Keratinocyte (primary cell): ENCODE measurements at regions not wholly inside any gene's neighbourhood (a gene's known extent, or its start where the extent isn't known, plus 50 kb on each side); places are given as distances from the start of the nearest gene placed in this dataset.

ENCODE experiments used
- DNase-seq: peaks from one replicate; pipeline ENCODE4 v3.0.0-alpha.2; 2011; ENCODE audit warnings: low read depth, missing footprints, low spot score
- FAIRE-seq: peaks from 2 replicates; lab custom pipeline; 2011; peaks lifted over from hg19 to GRCh38; lab: Jason Lieb, UNC
- H2AFZ ChIP-seq: 2 replicates; pipeline ENCODE4 v1.6.0; 2012; ENCODE audit warnings: low read length, control low read depth, inconsistent platforms; ENCODE audit not compliant: control insufficient read depth
- H3K27ac ChIP-seq: 2 replicates; pipeline ENCODE4 v1.5.1; 2011; ENCODE audit warnings: low read length; ENCODE audit not compliant: control insufficient read depth, insufficient read depth
- H3K27me3 ChIP-seq: 3 replicates; pipeline ENCODE4 v1.6.0; 2011; ENCODE audit warnings: low read length; ENCODE audit not compliant: control insufficient read depth, insufficient read depth; ENCODE audit errors: extremely low read depth
- H3K36me3 ChIP-seq, 2 experiments: 2 replicates in 1 of 2; 3 replicates in 1 of 2; pipeline ENCODE4 v1.5.1; 2011; ENCODE audit warnings: low read length in 2 of 2, mild to moderate bottlenecking in 1 of 2; ENCODE audit not compliant: control insufficient read depth in 2 of 2, insufficient read depth in 2 of 2; ENCODE audit errors: extremely low read depth in 1 of 2
- H3K4me1 ChIP-seq: 3 replicates; pipeline ENCODE4 v1.5.1; 2011; ENCODE audit warnings: low read length; ENCODE audit not compliant: control insufficient read depth, insufficient read depth; ENCODE audit errors: extremely low read depth
- H3K4me2 ChIP-seq: 3 replicates; pipeline ENCODE4 v1.6.0; 2011; ENCODE audit warnings: low read depth, low read length; ENCODE audit not compliant: control insufficient read depth, insufficient read depth; ENCODE audit errors: extremely low read depth
- H3K4me3 ChIP-seq, 3 experiments: fragments of 200-600 bp in 1 of 3; sonication (generic) in 1 of 3; 2 replicates in 2 of 3; 3 replicates in 1 of 3; pipeline ENCODE4 v1.5.1; 2011 to 2016; ENCODE audit warnings: low read length in 3 of 3, mild to moderate bottlenecking in 3 of 3, control low read depth in 2 of 3, inconsistent platforms in 1 of 3, low read depth in 1 of 3, mixed read lengths in 1 of 3, mixed run types in 1 of 3, moderate library complexity in 1 of 3; ENCODE audit not compliant: control insufficient read depth in 2 of 3, insufficient read depth in 2 of 3; ENCODE audit errors: extremely low read depth in 1 of 3
- H3K79me2 ChIP-seq: 2 replicates; pipeline ENCODE4 v1.6.0; 2012; ENCODE audit warnings: low read length; ENCODE audit not compliant: control insufficient read depth, insufficient read depth
- H3K9ac ChIP-seq: 3 replicates; pipeline ENCODE4 v1.6.0; 2011; ENCODE audit warnings: low read length; ENCODE audit not compliant: control insufficient read depth, insufficient read depth; ENCODE audit errors: extremely low read depth
- H3K9me1 ChIP-seq: 3 replicates; pipeline ENCODE4 v1.6.0; 2011; ENCODE audit warnings: low read length; ENCODE audit not compliant: control insufficient read depth, insufficient read depth; ENCODE audit errors: extremely low read depth
- H3K9me3 ChIP-seq: 2 replicates; pipeline ENCODE4 v1.5.1; 2012; ENCODE audit warnings: low read depth, low read length; ENCODE audit not compliant: control insufficient read depth
- H4K20me1 ChIP-seq: 3 replicates; pipeline ENCODE4 v1.6.0; 2011; ENCODE audit warnings: low read length; ENCODE audit not compliant: control insufficient read depth, insufficient read depth; ENCODE audit errors: extremely low read depth
- CTCF ChIP-seq, 3 experiments: IDR thresholded peaks in 1 of 3; conservative IDR thresholded peaks in 1 of 3; optimal IDR thresholded peaks in 1 of 3; 2 replicates in 2 of 3; 3 replicates in 1 of 3; pipeline versions ENCODE3 to v1.5.1; 2011; ENCODE audit warnings: low read length in 3 of 3, mild to moderate bottlenecking in 3 of 3, moderate library complexity in 2 of 3, control low read depth in 1 of 3, inconsistent platforms in 1 of 3; ENCODE audit not compliant: insufficient read depth in 2 of 3; ENCODE audit errors: extremely low read depth in 1 of 3
- EZH2 ChIP-seq: IDR thresholded peaks from one replicate; pipeline ENCODE4 v1.6.1; 2012; ENCODE audit warnings: inconsistent platforms, mild to moderate bottlenecking, low read length, moderate library complexity
- dilution Hi-C: fragments of 300-500 bp; cut with MboI; formaldehyde crosslinking; loops from one replicate; pipeline ENCODE4 v1.7.0; 2020; ENCODE audit warnings: low sequenced_read_pairs; ENCODE audit not compliant: extremely low pct_ligation_motif_present

GRCh38 chr15:54979964-54980363 lies 216.8 kb downstream of the RSL24D1 start:
- H3K4me3 ChIP-seq: no peak overlapping the region
- no peaks in the 10 kb centered on the region for H3K79me2 ChIP-seq
- H3K9me3 ChIP-seq: no peaks in the 10 kb centered on the region
- H3K4me1 ChIP-seq: no peaks in the 10 kb centered on the region
- no peak overlapping the region for H3K27ac ChIP-seq
- TF ChIP-seq CTCF (optimal IDR thresholded peaks at IDR 0.05 in 1 of 3, IDR thresholded peaks at IDR 0.05 in 1 of 3, conservative IDR thresholded peaks at IDR 0.05 in 1 of 3; ENCODE audit: extremely low read depth in 1 of 3, insufficient read depth in 2 of 3, low read length in 3 of 3) (no peak), EZH2 (no peak)
- no peaks in the 10 kb centered on the region for H3K27me3 ChIP-seq
- no peaks in the 10 kb centered on the region for H3K9me1 ChIP-seq
- no peaks in the 10 kb centered on the region for H3K36me3 ChIP-seq
- H2AFZ ChIP-seq: no peak overlapping the region
- DNase-seq: no peak
- dilution Hi-C loops: no loop called here
- no peak for FAIRE-seq
- no peaks in the 10 kb centered on the region for H4K20me1 ChIP-seq
- H3K4me2 ChIP-seq: no peak overlapping the region
- H3K9ac ChIP-seq: no peak overlapping the region

- Histone ChIP-seq H4K20me1 (no peaks in the 10 kb centered on the region), H3K27me3 (no peaks in the 10 kb centered on the region), H3K4me2 (no peak overlapping the region), H3K79me2 (no peaks in the 10 kb centered on the region), H3K4me1 (no peaks in the 10 kb centered on the region), H3K9me3 (no peaks in the 10 kb centered on the region), H3K36me3 (no peaks in the 10 kb centered on the region), H3K27ac (no peak overlapping the region), H2AFZ (no peak overlapping the region), H3K4me3 (no peak overlapping the region), H3K9ac (no peak overlapping the region), H3K9me1 (no peaks in the 10 kb centered on the region)
- dilution Hi-C loops: no loop called here
- TF ChIP-seq EZH2 (no peak), CTCF (optimal IDR thresholded peaks at IDR 0.05 in 1 of 3, IDR thresholded peaks at IDR 0.05 in 1 of 3, conservative IDR thresholded peaks at IDR 0.05 in 1 of 3; ENCODE audit: extremely low read depth in 1 of 3, insufficient read depth in 2 of 3, low read length in 3 of 3) (no peak)
- DNase-seq (no peak), FAIRE-seq (no peak)
Measured at GRCh38 chr15:54962637-54963036, 234.1 kb downstream of the RSL24D1 start.
